ENCODE measurements at regions not wholly inside any gene's neighbourhood (a gene's known extent, or its start where the extent isn't known, plus 50 kb on each side); places are given as distances from the start of the nearest gene placed in this dataset.

DNA sequence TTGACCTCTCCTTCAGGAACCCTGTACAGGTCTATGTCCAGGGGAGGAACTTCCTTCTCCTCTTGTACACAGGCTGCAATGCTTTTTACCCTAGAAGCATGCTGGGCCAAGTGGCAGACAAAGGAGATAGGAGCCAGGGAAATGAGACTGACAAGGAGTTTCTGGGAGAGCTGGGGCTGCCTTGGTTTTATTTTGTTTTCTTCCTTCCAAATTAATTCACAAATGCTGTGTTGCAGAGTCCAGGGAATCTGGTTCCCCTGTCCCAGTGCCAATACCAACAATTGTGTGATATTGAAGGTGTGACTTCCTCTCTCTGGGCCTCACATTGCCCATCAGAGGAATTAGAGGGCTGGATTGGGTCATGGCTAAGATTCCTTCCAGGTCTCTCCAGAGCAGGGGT lies 224.8 kb upstream of the PPP2R3A start:
- TF ChIP-seq FOXM1 (IDR thresholded peaks at IDR 0.05; ENCODE audit: borderline replicate concordance, low read depth), result no peak
- TF ChIP-seq, protein P1, sequence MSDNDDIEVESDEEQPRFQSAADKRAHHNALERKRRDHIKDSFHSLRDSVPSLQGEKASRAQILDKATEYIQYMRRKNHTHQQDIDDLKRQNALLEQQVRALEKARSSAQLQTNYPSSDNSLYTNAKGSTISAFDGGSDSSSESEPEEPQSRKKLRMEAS (IDR thresholded peaks at IDR 0.05), result no peak
- TF ChIP-seq CREB1 (IDR thresholded peaks at IDR 0.05; ENCODE audit: low read depth), result no peak
- no peak for TF ChIP-seq USF1 (IDR thresholded peaks at IDR 0.05)
- TF ChIP-seq CEBPB (IDR thresholded peaks at IDR 0.05), result no peak
- no peak for TF ChIP-seq NFIC (IDR thresholded peaks at IDR 0.05)
- TF ChIP-seq TCF12 (IDR thresholded peaks at IDR 0.05; ENCODE audit: low read depth), result no peak
- no peak for TF ChIP-seq YY1 (IDR thresholded peaks at IDR 0.05; ENCODE audit: low read depth)
- no peak for TF ChIP-seq EP300 (IDR thresholded peaks at IDR 0.05; ENCODE audit: borderline replicate concordance)
- TF ChIP-seq TAF1 (IDR thresholded peaks at IDR 0.05; ENCODE audit: low read depth), result no peak

GRCh38 chr3:135751991-135752390 lies 213.5 kb upstream of the PPP2R3A start:
- TF ChIP-seq CREB1 (IDR thresholded peaks at IDR 0.05; ENCODE audit: low read depth), result no peak
- TF ChIP-seq TEAD4 (IDR thresholded peaks at IDR 0.05), result no peak
- no peak for TF ChIP-seq TAF1 (IDR thresholded peaks at IDR 0.05; ENCODE audit: low read depth)
- TF ChIP-seq, protein P2, sequence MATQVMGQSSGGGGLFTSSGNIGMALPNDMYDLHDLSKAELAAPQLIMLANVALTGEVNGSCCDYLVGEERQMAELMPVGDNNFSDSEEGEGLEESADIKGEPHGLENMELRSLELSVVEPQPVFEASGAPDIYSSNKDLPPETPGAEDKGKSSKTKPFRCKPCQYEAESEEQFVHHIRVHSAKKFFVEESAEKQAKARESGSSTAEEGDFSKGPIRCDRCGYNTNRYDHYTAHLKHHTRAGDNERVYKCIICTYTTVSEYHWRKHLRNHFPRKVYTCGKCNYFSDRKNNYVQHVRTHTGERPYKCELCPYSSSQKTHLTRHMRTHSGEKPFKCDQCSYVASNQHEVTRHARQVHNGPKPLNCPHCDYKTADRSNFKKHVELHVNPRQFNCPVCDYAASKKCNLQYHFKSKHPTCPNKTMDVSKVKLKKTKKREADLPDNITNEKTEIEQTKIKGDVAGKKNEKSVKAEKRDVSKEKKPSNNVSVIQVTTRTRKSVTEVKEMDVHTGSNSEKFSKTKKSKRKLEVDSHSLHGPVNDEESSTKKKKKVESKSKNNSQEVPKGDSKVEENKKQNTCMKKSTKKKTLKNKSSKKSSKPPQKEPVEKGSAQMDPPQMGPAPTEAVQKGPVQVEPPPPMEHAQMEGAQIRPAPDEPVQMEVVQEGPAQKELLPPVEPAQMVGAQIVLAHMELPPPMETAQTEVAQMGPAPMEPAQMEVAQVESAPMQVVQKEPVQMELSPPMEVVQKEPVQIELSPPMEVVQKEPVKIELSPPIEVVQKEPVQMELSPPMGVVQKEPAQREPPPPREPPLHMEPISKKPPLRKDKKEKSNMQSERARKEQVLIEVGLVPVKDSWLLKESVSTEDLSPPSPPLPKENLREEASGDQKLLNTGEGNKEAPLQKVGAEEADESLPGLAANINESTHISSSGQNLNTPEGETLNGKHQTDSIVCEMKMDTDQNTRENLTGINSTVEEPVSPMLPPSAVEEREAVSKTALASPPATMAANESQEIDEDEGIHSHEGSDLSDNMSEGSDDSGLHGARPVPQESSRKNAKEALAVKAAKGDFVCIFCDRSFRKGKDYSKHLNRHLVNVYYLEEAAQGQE (IDR thresholded peaks at IDR 0.05; ENCODE audit: low read depth), result no peak
- TF ChIP-seq RAD21 (IDR thresholded peaks at IDR 0.05; ENCODE audit: low read depth), result no peak
- no peak for TF ChIP-seq YY1 (IDR thresholded peaks at IDR 0.05; ENCODE audit: low read depth)
- no peak for TF ChIP-seq FOXM1 (IDR thresholded peaks at IDR 0.05; ENCODE audit: borderline replicate concordance, low read depth)
- no peak for TF ChIP-seq CEBPB (IDR thresholded peaks at IDR 0.05)
- TF ChIP-seq NFIC (IDR thresholded peaks at IDR 0.05), result no peak
- no peak for TF ChIP-seq TCF12 (IDR thresholded peaks at IDR 0.05; ENCODE audit: low read depth)
- no peak for TF ChIP-seq EP300 (IDR thresholded peaks at IDR 0.05; ENCODE audit: borderline replicate concordance)
- no peak for TF ChIP-seq USF1 (IDR thresholded peaks at IDR 0.05)
- TF ChIP-seq EGR1 (IDR thresholded peaks at IDR 0.05), result no peak

DNA sequence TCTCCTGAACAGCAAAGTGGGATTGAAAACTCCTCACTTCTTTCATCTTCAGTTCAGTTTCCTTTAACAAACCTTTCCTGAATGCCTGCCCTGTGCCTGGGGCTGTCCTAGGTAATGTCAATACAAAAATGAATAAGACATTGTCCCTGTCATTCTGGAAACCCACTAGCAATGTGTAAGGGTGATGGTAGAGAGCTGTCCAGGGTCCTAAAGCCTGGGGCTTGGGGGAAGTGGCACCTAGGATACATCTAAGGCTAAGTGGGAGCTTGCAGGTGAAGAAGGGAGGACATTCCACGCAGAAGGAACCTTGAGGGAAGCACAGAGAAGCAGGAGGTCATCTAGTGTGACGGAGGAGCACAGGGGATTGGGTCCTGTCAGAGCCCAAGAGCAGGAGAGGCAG lies 212.7 kb upstream of the PPP2R3A start:
- TF ChIP-seq, protein P1 (IDR thresholded peaks at IDR 0.05), result no peak
- TF ChIP-seq RAD21 (IDR thresholded peaks at IDR 0.05; ENCODE audit: low read depth), result no peak
- TF ChIP-seq, protein P2 (IDR thresholded peaks at IDR 0.05; ENCODE audit: low read depth), result peak; percentile 88
- no peak for TF ChIP-seq EP300 (IDR thresholded peaks at IDR 0.05; ENCODE audit: borderline replicate concordance)

GRCh38 chr3:135753506-135753905 lies 212.0 kb upstream of the PPP2R3A start:
- TF ChIP-seq EP300 (IDR thresholded peaks at IDR 0.05; ENCODE audit: borderline replicate concordance) (no peak), TEAD4 (IDR thresholded peaks at IDR 0.05) (no peak), RAD21 (IDR thresholded peaks at IDR 0.05; ENCODE audit: low read depth) (no peak), FOXM1 (IDR thresholded peaks at IDR 0.05; ENCODE audit: borderline replicate concordance, low read depth) (no peak), USF1 (IDR thresholded peaks at IDR 0.05) (no peak), NFIC (IDR thresholded peaks at IDR 0.05) (no peak), TAF1 (IDR thresholded peaks at IDR 0.05; ENCODE audit: low read depth) (no peak), EGR1 (IDR thresholded peaks at IDR 0.05) (no peak), CREB1 (IDR thresholded peaks at IDR 0.05; ENCODE audit: low read depth) (no peak), CEBPB (IDR thresholded peaks at IDR 0.05) (no peak), YY1 (IDR thresholded peaks at IDR 0.05; ENCODE audit: low read depth) (no peak), TCF12 (IDR thresholded peaks at IDR 0.05; ENCODE audit: low read depth) (no peak), ZBTB7A (IDR thresholded peaks at IDR 0.05; ENCODE audit: low read depth) (no peak)
- TF ChIP-seq, protein P2 (IDR thresholded peaks at IDR 0.05; ENCODE audit: low read depth), result no peak
- TF ChIP-seq, protein P1 (IDR thresholded peaks at IDR 0.05), result no peak

Measured in Ishikawa (cell line).